Epithelial cell of prostate (primary cell): ENCODE measurements at regions not wholly inside any gene's neighbourhood (a gene's known extent, or its start where the extent isn't known, plus 50 kb on each side); places are given as distances from the start of the nearest gene placed in this dataset.

Experiments used
- DNase-seq: peaks from one replicate; pipeline ENCODE4 v3.0.0-alpha.2; 2011; ENCODE audit warnings: low read depth, low spot score
- H3K27ac ChIP-seq: fragments of 450-650 bp; 2 replicates; pipeline ENCODE4 v1.5.1; 2017; ENCODE audit warnings: mild to moderate bottlenecking

DNA sequence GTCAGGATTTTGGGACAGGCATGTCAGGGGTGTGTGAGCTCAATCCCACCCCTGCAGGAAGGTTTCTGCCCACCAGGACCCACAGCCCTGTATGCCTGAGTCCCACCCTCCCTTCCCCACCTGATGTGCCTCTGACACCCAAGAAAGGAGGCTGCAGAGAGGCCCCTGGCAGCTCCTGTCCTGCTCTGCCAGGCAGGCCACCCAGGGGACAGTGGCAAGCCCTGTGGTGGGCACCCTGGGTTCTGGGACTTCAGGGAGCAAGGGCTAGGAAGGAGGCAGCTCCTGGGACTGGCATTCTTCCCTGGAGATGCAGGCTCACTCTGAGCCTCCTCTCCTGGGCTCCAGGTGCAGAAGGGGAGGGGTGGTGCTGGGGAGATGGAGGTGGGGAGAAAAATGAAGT lies 234.5 kb upstream of the B3GAT1 start:
- no peak overlapping the region for H3K27ac ChIP-seq
- no peak for DNase-seq

- DNase-seq, result no peak
Measured at GRCh38 chr11:134645576-134645975, 233.5 kb upstream of the B3GAT1 start.

GRCh38 chr11:134644476-134645456 lies 232.7 kb upstream of the B3GAT1 start:
- no peak for DNase-seq
- H3K27ac ChIP-seq, result no peak overlapping the region

More at GRCh38 chr11:134645576-134645975, 233.5 kb upstream of the B3GAT1 start:
- no peak overlapping the region for H3K27ac ChIP-seq

DNA sequence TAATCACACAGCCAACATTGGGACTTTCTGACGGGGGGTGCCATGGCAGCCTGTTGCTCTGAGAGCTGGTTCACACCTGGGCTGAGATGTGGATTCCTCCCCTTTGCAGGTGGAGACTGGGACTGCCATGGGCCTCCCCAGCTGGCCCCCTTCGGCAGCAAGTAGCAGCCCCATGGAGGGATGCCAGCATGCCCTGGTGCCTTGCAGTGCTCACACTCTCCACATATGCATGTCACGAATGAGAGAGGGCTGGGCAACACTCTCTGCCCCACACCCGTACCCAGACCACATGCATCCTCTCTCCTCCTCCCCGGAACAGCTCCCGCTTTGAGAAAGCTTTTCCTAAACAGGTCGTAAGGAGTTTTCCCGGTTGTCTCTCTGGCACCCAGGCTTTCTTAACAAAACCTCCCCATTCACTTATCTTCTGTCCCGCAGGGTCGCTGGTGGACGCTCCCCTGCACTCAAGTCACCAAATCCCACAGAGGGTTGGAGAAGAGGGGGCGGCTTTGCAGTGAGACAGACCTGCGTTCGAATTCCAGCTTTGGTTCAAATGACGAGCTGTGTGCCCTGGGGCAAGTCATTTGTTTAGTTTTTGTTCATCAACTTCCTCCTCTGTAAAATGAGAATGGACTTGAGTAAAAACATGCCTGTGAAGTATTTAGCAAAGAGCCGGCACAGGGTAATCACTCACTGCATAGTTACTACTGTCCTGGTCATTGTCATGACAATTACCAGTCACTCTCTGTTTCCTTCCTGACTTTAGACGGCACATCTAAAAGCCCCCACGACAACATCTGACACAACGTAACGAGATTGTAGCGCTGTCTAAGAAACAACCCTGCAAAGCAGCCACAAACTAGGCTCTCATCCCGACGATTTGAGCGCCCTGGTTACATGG lies 231.3 kb upstream of the B3GAT1 start:
- no peak for DNase-seq
- no peak overlapping the region for H3K27ac ChIP-seq

- no peak for DNase-seq
- no peak overlapping the region for H3K27ac ChIP-seq
Measured at GRCh38 chr11:134642206-134642605, 230.2 kb upstream of the B3GAT1 start.

DNA sequence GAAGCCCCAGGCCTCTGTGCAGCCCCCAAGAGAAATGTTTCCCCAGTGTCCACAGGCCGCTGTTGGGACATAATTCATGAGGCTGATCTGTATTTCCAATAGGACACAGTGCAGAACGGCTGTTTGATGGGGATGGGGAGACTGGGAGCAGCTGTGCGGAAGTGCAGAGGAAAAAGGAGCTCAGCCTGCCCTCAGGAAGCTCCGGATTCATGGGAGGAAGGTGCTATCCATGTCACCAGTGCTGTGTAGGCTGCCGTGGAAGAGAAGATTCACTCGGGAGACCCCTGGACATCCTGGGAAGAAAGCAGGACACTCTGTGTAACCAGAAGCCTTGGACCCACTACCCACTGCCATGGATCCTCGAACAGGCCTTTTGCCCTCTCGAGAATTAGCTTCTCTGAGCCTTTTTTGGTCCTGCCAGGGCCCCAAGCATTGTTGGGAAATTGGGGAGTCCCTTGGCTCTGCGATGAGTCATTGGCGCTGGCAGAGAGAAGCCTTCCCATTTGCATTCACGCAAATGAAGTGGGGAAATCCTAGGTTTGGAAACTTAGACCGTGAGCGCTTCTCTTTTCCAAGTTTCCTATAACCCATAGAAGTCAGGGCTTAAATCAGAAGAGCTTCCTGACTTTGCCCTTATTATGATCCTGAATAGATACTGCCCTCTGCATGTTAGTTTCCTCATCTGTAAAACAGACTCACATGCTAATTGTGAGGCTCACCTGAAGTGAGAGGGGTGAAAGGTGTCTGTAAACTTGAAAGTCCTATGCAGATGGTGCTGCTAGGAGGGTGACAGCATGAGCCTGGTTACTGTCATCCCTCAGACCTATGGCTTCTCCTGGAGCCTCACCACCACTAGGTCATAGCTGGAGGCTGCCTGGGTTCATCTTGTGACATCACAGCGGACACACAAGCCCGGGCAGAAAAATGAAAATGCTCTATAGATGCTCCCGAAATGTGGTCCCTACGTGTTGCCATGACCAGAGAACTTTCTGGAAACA lies 229.2 kb upstream of the B3GAT1 start:
- no peak for DNase-seq
- no peak overlapping the region for H3K27ac ChIP-seq

GRCh38 chr11:134640536-134640935 lies 228.5 kb upstream of the B3GAT1 start:
- no peak overlapping the region for H3K27ac ChIP-seq
- no peak for DNase-seq

- no peak for DNase-seq
- no peak overlapping the region for H3K27ac ChIP-seq
Measured at GRCh38 chr11:134639586-134640330, 227.7 kb upstream of the B3GAT1 start.

- DNase-seq, result no peak
- no peak overlapping the region for H3K27ac ChIP-seq
Measured at GRCh38 chr11:134638796-134639430, 226.9 kb upstream of the B3GAT1 start.

GRCh38 chr11:134637091-134638015 lies 225.3 kb upstream of the B3GAT1 start:
- no peak for DNase-seq
- no peak overlapping the region for H3K27ac ChIP-seq

- DNase-seq, result no peak
- H3K27ac ChIP-seq, result no peak overlapping the region
Measured at GRCh38 chr11:134636071-134636470, 224.0 kb upstream of the B3GAT1 start.

GRCh38 chr11:134634897-134635831 lies 223.1 kb upstream of the B3GAT1 start:
- no peak overlapping the region for H3K27ac ChIP-seq
- no peak for DNase-seq

DNA sequence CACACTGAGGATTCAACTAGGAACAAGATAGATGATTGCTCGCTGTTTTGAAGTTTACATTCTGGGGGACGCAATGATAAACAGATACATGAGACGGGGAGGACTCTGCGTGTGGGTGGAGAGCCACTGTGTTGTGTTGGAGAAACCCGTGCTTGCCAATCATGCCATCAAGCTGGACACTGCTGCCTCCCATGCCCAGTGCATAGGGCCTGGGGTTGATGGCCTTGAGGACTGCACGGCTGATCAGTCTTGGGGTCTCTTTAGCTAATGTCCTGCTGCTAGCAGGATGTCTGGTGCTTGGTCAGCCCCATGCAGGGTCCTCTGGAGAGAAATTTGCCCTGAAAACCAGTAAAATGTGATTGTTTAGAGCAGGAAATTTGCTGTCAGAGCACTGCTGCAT lies 221.2 kb upstream of the B3GAT1 start:
- no peak for DNase-seq
- H3K27ac ChIP-seq, result no peak overlapping the region

- H3K27ac ChIP-seq, result no peak overlapping the region
- no peak for DNase-seq
Measured at GRCh38 chr11:134632347-134633119, 220.5 kb upstream of the B3GAT1 start.

GRCh38 chr11:134630861-134631260 lies 218.8 kb upstream of the B3GAT1 start:
- no peak for DNase-seq
- H3K27ac ChIP-seq, result no peak overlapping the region

DNA sequence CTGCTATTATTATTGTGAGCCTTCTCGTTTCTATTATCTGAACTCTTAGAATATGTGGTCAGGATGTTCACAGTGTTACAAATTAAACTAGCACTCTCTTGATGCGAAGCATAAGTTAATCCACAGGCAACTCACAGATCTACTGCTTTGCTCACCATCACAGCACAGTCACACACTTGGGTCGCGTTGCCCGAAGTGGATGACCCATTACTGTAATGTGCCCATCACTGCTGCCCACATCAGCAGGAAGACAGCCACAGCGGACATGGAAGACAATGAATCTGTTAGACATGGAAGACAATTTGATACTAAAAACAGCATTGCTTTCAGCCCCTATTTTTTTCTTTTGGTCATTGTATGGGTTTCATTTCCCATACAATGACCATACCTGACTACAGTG lies 216.4 kb upstream of the B3GAT1 start:
- DNase-seq, result no peak
- H3K27ac ChIP-seq, result no peak overlapping the region
